DND-41 (cell line): ENCODE measurements at regions not wholly inside any gene's neighbourhood (a gene's known extent, or its start where the extent isn't known, plus 50 kb on each side); places are given as distances from the start of the nearest gene placed in this dataset.

ENCODE experiments used
- ATAC-seq: fragments of 200-7000 bp; cut with Tn5 transposase; 3 replicates; pipeline ENCODE4 v1.9.1; 2021; ENCODE audit warnings: low read depth; ENCODE audit not compliant: insufficient read depth
- DNase-seq: peaks from one replicate; pipeline ENCODE4 v3.0.0-alpha.2; 2020
- H2AFZ ChIP-seq: 2 replicates; pipeline ENCODE4 v1.6.0; 2012; ENCODE audit warnings: low read depth, low read length
- H3K27ac ChIP-seq: 2 replicates; pipeline ENCODE4 v1.5.1; 2012; ENCODE audit warnings: low read length, inconsistent platforms
- H3K27me3 ChIP-seq: fragments of 200-600 bp; sonication (generic); 2 replicates; pipeline ENCODE4 v1.6.0; 2012; ENCODE audit warnings: low read length, mild to moderate bottlenecking, inconsistent platforms; ENCODE audit not compliant: insufficient read depth, poor library complexity
- H3K36me3 ChIP-seq: 2 replicates; pipeline ENCODE4 v1.5.1; 2012; ENCODE audit warnings: low read length, inconsistent platforms; ENCODE audit not compliant: insufficient read depth
- H3K4me1 ChIP-seq: 2 replicates; pipeline ENCODE4 v1.5.1; 2012; ENCODE audit warnings: mild to moderate bottlenecking, low read length; ENCODE audit not compliant: insufficient read depth
- H3K4me2 ChIP-seq: 2 replicates; pipeline ENCODE4 v1.6.0; 2012; ENCODE audit warnings: mild to moderate bottlenecking, moderate library complexity, low read length, inconsistent platforms; ENCODE audit not compliant: insufficient read depth
- H3K4me3 ChIP-seq, 2 experiments: fragments of 200-600 bp in 1 of 2; shearing (Covaris generic) in 1 of 2; 2 replicates each; pipeline ENCODE4 v1.5.1; 2012 to 2016; ENCODE audit warnings: inconsistent platforms in 2 of 2, low read length in 2 of 2, mild to moderate bottlenecking in 2 of 2, low read depth in 1 of 2, moderate library complexity in 1 of 2
- H3K79me2 ChIP-seq: 2 replicates; pipeline ENCODE4 v1.6.0; 2012; ENCODE audit warnings: low read length, inconsistent platforms; ENCODE audit not compliant: insufficient read depth
- H3K9ac ChIP-seq: 2 replicates; pipeline ENCODE4 v1.6.0; 2012; ENCODE audit warnings: low read depth, mild to moderate bottlenecking, inconsistent platforms, low read length, moderate library complexity
- H3K9me3 ChIP-seq: 2 replicates; pipeline ENCODE4 v1.5.1; 2012; ENCODE audit warnings: low read length, moderate library complexity, mild to moderate bottlenecking, inconsistent platforms; ENCODE audit not compliant: insufficient read depth, severe bottlenecking
- H4K20me1 ChIP-seq: 2 replicates; pipeline ENCODE4 v1.6.0; 2012; ENCODE audit warnings: low read length; ENCODE audit not compliant: insufficient read depth
- EZH2 ChIP-seq: IDR thresholded peaks from 3 replicates; pipeline ENCODE4 v1.6.1; 2012; ENCODE audit warnings: borderline replicate concordance, low read depth, mild to moderate bottlenecking, moderate library complexity, low read length, inconsistent platforms; ENCODE audit not compliant: severe bottlenecking
- TF ChIP-seq, protein P1 (sequence below): IDR thresholded peaks from 2 replicates; pipeline ENCODE4 v1.5.1; 2012; ENCODE audit warnings: borderline replicate concordance, low read length, moderate library complexity, mild to moderate bottlenecking; ENCODE audit not compliant: poor library complexity, severe bottlenecking; ENCODE audit errors: extremely low read depth

DNA sequence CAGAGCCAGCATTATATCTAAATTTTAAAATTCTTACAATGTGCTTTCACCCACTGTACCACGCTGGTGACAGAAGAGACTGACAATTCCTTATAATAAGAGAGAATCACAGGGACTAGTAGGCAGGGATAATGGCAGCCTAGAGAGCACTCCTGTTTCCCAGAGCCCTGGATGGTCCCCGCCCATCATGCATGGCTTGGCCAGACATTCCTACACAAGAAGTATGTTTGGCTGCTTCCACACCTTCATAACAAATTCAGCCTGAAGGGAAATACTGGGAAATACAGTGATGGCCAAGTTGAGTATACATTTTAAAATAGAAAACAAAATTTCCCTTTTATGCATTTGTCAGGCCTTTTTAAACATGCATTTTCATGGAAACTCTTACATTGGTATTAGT is 193.5 kb upstream of the ELL2 start:
- no peak overlapping the region for H3K27ac ChIP-seq
- ATAC-seq, result no peak
- H3K4me3 ChIP-seq, result no peak overlapping the region

DNA sequence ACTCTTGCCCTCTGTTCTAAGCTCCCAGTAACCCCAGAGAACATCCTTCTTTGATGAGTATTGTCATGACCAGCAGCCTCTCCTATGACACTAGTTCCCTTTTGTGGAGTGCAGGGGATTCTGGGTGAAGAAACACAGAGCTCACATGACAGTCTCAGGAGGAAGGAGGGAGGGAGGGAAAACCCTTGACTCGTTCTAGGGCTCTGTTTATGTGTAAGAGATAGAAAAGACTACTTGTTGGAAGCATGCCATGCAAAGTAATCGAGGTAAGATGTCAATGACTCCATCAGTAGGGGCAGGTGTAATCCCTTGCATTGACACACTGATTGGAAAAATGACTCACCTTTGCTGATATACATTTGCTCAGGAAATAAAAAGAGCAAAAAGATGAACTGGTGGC is 190.2 kb upstream of the ELL2 start:
- Histone ChIP-seq H3K4me3 (no peak overlapping the region), H2AFZ (peak overlapping the region; percentile 56), H3K4me1 (no peaks in the 10 kb centered on the region), H3K9ac (no peak overlapping the region), H3K36me3 (no peaks in the 10 kb centered on the region), H3K79me2 (no peaks in the 10 kb centered on the region), H3K27me3 (no peaks in the 10 kb centered on the region), H3K9me3 (no peaks in the 10 kb centered on the region), H3K4me2 (no peak overlapping the region), H4K20me1 (no peaks in the 10 kb centered on the region), H3K27ac (no peak overlapping the region)
- ATAC-seq, result peak; percentile 44; the same call in 1 of the 3 replicates
- no peak for DNase-seq
- no peak for TF ChIP-seq EZH2
- TF ChIP-seq, protein P1, sequence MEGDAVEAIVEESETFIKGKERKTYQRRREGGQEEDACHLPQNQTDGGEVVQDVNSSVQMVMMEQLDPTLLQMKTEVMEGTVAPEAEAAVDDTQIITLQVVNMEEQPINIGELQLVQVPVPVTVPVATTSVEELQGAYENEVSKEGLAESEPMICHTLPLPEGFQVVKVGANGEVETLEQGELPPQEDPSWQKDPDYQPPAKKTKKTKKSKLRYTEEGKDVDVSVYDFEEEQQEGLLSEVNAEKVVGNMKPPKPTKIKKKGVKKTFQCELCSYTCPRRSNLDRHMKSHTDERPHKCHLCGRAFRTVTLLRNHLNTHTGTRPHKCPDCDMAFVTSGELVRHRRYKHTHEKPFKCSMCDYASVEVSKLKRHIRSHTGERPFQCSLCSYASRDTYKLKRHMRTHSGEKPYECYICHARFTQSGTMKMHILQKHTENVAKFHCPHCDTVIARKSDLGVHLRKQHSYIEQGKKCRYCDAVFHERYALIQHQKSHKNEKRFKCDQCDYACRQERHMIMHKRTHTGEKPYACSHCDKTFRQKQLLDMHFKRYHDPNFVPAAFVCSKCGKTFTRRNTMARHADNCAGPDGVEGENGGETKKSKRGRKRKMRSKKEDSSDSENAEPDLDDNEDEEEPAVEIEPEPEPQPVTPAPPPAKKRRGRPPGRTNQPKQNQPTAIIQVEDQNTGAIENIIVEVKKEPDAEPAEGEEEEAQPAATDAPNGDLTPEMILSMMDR, result no peak

More for the DNA sequence above, 193.5 kb upstream of the ELL2 start:
- H3K4me1 ChIP-seq, result no peaks in the 10 kb centered on the region
- no peaks in the 10 kb centered on the region for H3K79me2 ChIP-seq
- DNase-seq, result no peak
- TF ChIP-seq, protein P1, result no peak
- TF ChIP-seq EZH2, result no peak
- no peak overlapping the region for H3K4me2 ChIP-seq
- H3K9ac ChIP-seq, result no peak overlapping the region
- H3K36me3 ChIP-seq, result no peaks in the 10 kb centered on the region
- no peaks in the 10 kb centered on the region for H4K20me1 ChIP-seq
- H2AFZ ChIP-seq, result no peak overlapping the region
- H3K27me3 ChIP-seq, result no peaks in the 10 kb centered on the region
- H3K9me3 ChIP-seq, result no peaks in the 10 kb centered on the region

DNA sequence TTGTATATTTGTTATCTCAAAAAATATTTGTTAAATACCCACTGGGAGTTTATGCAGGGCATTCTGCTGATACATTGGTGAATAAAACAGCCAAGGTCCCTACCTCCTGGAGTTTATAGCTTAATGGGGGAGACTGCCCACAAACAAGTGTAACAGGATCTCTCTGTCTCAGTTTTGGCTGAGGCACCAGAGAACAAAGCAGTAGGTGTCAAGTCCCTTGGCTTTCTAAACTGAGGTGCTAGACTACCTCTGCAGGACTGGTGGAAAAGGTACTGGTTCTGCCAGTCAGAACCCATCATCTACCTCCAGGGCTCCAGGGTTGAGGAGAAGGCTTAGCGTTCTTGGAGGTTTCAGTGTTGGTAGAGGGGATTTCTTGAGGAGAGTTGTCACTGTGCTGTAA is 188.4 kb upstream of the ELL2 start:
- no peaks in the 10 kb centered on the region for H3K4me1 ChIP-seq
- H3K27me3 ChIP-seq, result no peaks in the 10 kb centered on the region
- no peak overlapping the region for H3K4me3 ChIP-seq
- H3K9ac ChIP-seq, result no peak overlapping the region
- no peak overlapping the region for H2AFZ ChIP-seq
- no peaks in the 10 kb centered on the region for H3K36me3 ChIP-seq
- DNase-seq (no peak), ATAC-seq (no peak)
- TF ChIP-seq EZH2, result no peak
- TF ChIP-seq, protein P1, result no peak
- no peak overlapping the region for H3K27ac ChIP-seq
- no peaks in the 10 kb centered on the region for H3K9me3 ChIP-seq
- H3K4me2 ChIP-seq, result no peak overlapping the region
- H3K79me2 ChIP-seq, result no peaks in the 10 kb centered on the region
- no peaks in the 10 kb centered on the region for H4K20me1 ChIP-seq

DNA sequence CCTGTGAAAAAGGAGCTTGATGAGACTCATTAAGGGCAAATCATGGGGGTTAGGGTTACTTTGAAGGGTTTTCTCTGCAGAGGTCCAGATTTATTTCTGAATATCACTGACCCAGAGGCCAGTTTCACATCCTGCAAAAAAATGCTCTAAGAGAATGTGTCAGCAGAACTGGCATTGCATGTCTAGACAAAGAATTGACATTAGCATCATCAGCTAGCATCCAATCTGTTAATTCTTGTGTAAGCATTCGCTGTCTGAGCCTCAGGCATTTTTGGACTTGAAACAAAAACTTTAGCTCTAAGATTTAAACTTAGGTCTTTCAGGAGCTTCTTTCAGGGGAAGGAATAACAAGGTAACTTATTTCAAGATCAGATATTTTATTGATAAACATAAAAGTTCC is 187.9 kb upstream of the ELL2 start:
- Histone ChIP-seq H3K27ac (no peak overlapping the region), H3K36me3 (no peaks in the 10 kb centered on the region), H2AFZ (no peak overlapping the region), H3K9ac (no peak overlapping the region), H3K79me2 (no peaks in the 10 kb centered on the region), H3K27me3 (no peaks in the 10 kb centered on the region), H3K9me3 (no peaks in the 10 kb centered on the region), H3K4me1 (no peaks in the 10 kb centered on the region), H3K4me3 (no peak overlapping the region), H3K4me2 (no peak overlapping the region), H4K20me1 (no peaks in the 10 kb centered on the region)
- ATAC-seq (no peak), DNase-seq (no peak)
- TF ChIP-seq EZH2, result no peak
- TF ChIP-seq, protein P1, result no peak
